HG03558 (cell line): ENCODE measurements at regions not wholly inside any gene's neighbourhood (a gene's known extent, or its start where the extent isn't known, plus 50 kb on each side); places are given as distances from the start of the nearest gene placed in this dataset.
A peak's percentile ranks its signal among the peaks of the same experiment; 100 is the strongest.
"Not testable (repeated sequence)": the region's sequence is repeated elsewhere in the genome, so short reads cannot be mapped to it uniquely, and the experiment has no call there.

Experiments used
- ATAC-seq: cut with Tn5 transposase; IDR thresholded peaks from one replicate; pipeline ENCODE4 v1.9.1; 2021; ENCODE audit warnings: moderate number of reproducible peaks; ENCODE audit not compliant: unreplicated experiment; ENCODE audit errors: extremely low read depth

- no peak for ATAC-seq
Observed at GRCh38 chr9:7636309-7636708, 163.3 kb downstream of the DMAC1 start.

- ATAC-seq, result not testable (repeated sequence)
Observed at GRCh38 chr9:7626571-7627029, 173.0 kb downstream of the DMAC1 start.

- no peak for ATAC-seq
Observed at GRCh38 chr9:7622481-7622880, 177.1 kb downstream of the DMAC1 start.

- ATAC-seq, result no peak
Observed at GRCh38 chr9:7615344-7615743, 184.2 kb downstream of the DMAC1 start.

- ATAC-seq, result no peak
Observed at GRCh38 chr9:7613931-7614330, 185.6 kb downstream of the DMAC1 start.

GRCh38 chr9:7608261-7608660 lies 191.3 kb downstream of the DMAC1 start:
- no peak for ATAC-seq

- no peak for ATAC-seq
Observed at GRCh38 chr9:7607421-7607820, 192.2 kb downstream of the DMAC1 start.

- ATAC-seq, result no peak
Observed at GRCh38 chr9:7606591-7606990, 193.0 kb downstream of the DMAC1 start.

GRCh38 chr9:7601739-7602138 lies 197.8 kb downstream of the DMAC1 start:
- no peak for ATAC-seq

- no peak for ATAC-seq
Observed at GRCh38 chr9:7597716-7598115, 201.9 kb downstream of the DMAC1 start.

GRCh38 chr9:7592321-7593316 lies 207.0 kb downstream of the DMAC1 start:
- no peak for ATAC-seq

GRCh38 chr9:7591501-7591900 lies 208.1 kb downstream of the DMAC1 start:
- ATAC-seq, result no peak

- ATAC-seq, result no peak
Observed at GRCh38 chr9:7580568-7580967, 219.0 kb downstream of the DMAC1 start.

GRCh38 chr9:7579351-7579750 lies 220.2 kb downstream of the DMAC1 start:
- no peak for ATAC-seq

- ATAC-seq, result no peak
Observed at GRCh38 chr9:7578951-7579350, 220.6 kb downstream of the DMAC1 start.

- peak; percentile 88 for ATAC-seq
Observed at GRCh38 chr9:7570107-7570720, 229.4 kb downstream of the DMAC1 start.

GRCh38 chr9:7567687-7568086 lies 231.9 kb downstream of the DMAC1 start:
- ATAC-seq, result no peak

- no peak for ATAC-seq
Observed at GRCh38 chr9:7561527-7562080, 238.0 kb downstream of the DMAC1 start.

- no peak for ATAC-seq
Observed at GRCh38 chr9:7560669-7561305, 238.8 kb downstream of the DMAC1 start.

- ATAC-seq, result no peak
Observed at GRCh38 chr9:7554699-7555098, 244.9 kb downstream of the DMAC1 start.

GRCh38 chr9:7552706-7553105 lies 246.9 kb downstream of the DMAC1 start:
- ATAC-seq, result not testable (repeated sequence)
